GM08714 (cell line): ENCODE measurements at regions not wholly inside any gene's neighbourhood (a gene's known extent, or its start where the extent isn't known, plus 50 kb on each side); places are given as distances from the start of the nearest gene placed in this dataset.

Experiments
- H3K4me3 ChIP-seq: fragments of 200-500 bp; sonication (Bioruptor generic); 2 replicates; pipeline ENCODE4 v1.5.1; 2014; ENCODE audit warnings: mild to moderate bottlenecking, low read length, inconsistent platforms
- ZNF274 ChIP-seq: IDR thresholded peaks from 2 replicates; pipeline ENCODE4 v1.6.1; 2012; ENCODE audit warnings: mild to moderate bottlenecking, low read depth, low read length

DNA sequence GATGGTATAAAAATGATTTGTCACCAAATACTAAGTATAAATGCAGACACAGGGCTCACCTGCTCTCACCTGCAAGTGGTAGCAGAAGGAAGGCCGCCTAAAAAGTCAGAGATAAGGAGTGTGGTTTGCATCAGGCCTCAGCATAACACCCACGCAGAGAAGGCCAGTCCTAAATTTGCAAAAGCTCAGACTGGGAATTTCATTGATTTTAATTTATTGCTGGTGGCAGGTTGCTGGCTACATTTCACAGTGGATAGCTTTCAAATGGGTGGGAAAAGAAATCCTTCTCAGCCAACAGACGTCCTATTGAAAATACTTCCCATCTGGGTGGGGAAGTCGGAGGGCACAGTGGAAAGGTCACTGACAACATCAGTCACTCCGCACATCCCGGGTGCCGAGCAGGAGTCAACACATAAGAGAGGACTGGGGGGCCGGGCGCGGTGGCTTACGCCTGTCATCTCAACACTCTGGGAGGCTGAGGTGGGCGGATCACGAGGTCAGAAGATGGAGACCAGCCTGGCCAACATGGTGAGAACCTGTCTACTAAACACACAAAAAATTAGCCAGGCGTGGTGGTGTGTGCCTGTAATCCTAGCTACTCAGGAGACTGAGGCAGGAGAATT is 561.8 kb upstream of the MKI67 start:
- no peak for TF ChIP-seq ZNF274
- H3K4me3 ChIP-seq = no peak overlapping the region

- H3K4me3 ChIP-seq = no peak overlapping the region
- TF ChIP-seq ZNF274 = no peak
Observed at GRCh38 chr10:128689667-128690066, 563.4 kb upstream of the MKI67 start.

GRCh38 chr10:128693493-128694131 is 567.4 kb upstream of the MKI67 start:
- H3K4me3 ChIP-seq = no peak overlapping the region
- TF ChIP-seq ZNF274 = no peak

- no peak for TF ChIP-seq ZNF274
- H3K4me3 ChIP-seq = no peak overlapping the region
Observed at GRCh38 chr10:128694168-128694850, 568.1 kb upstream of the MKI67 start.

GRCh38 chr10:128694851-128695725 is 568.9 kb upstream of the MKI67 start:
- TF ChIP-seq ZNF274 = no peak
- no peak overlapping the region for H3K4me3 ChIP-seq

DNA sequence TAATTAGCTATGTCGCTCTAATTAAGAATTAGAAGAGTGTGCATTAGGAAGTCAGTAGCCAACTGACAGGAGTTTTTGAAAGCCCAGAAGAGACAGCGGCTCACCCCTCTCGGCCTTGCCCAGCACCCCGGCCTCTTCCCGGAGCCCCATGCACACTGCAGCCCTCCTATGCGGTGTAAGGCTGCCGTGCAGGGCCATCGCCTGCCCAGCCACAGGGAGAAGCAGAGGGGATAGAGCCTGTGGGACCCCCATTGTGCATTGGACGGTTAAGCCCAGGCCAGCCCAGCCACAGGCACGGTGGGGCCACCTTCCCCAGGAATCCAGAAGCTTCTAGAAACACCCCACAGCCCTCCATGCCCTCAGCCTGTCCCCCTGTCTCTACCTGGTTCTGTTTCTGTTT is 569.7 kb upstream of the MKI67 start:
- TF ChIP-seq ZNF274 = no peak
- H3K4me3 ChIP-seq = no peak overlapping the region

DNA sequence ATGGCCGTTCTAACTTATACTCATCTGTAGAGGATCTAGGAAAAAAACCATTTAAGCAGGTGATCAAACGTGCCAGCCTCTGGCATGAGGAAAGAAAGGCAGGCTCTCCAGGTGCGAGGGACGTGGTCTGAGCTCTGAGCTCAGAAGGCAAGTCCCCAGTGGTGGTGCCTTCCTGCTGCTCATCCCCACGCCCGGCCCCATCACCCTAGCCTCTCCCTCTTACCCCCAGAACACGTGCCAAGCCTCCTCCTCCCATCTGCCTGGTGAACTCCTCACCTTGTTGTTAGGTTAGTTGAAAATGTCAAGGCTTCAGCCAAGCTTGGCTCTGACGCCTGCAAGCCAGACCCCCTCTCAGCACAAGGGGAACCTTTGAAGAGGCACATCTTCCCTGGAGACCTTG is 571.2 kb upstream of the MKI67 start:
- H3K4me3 ChIP-seq = no peak overlapping the region
- no peak for TF ChIP-seq ZNF274

DNA sequence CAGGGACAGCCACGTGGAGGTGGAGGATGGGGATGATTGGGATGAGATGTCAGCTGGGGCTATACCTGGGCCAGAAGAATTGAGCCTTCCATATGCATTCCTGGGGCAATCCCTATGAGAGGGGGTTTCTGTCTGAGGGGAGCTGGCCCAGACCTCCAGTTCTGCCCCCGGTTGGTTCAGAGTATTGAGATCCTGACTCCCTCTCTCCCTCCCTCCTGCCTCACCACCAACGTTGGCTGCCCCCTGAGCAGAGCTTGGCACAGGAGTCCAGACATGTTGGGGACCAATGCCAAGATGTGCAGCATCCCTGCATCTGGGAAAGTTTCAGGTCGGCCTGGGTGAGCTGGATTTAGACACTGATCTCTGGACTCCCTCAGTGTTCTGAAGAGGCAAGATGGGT is 575.2 kb upstream of the MKI67 start:
- no peak for TF ChIP-seq ZNF274
- no peak overlapping the region for H3K4me3 ChIP-seq

DNA sequence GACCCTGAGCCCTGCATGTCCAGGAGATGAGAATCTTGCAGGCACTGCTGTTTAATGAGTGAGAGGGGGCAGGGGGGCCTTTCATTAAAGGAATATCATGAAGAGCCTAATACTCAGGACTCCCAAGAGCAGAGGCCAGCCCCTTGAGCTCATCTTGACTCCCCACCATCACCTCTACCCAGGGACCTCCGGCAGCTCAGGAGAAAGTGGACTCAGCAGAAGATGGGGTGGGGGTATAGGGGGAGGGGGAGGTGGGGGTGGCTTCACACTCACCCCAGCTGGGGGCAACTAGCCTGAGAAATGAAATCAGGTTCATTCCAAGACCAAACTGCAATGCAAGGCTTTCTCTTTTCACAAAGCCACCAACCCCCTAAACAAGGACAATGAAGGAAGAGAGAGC is 575.6 kb upstream of the MKI67 start:
- no peak overlapping the region for H3K4me3 ChIP-seq
- no peak for TF ChIP-seq ZNF274

DNA sequence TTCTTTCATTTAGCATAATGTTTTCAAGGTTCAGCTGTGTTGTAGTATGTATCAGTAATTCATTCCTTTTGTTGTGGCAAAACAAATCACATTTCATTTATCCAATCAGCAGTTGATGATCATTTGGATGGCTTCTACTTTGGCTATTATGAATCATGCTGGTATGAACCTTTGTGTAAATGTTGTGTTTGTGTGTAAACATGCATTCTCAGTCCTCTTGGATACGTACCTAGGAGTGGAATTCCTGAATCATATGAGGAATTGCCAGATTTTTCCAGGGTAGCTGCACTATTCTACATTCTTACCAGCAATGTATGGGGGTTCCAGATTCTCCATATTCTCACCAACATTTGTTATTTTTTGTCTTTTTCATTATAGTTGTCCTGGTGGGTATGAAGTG is 578.5 kb upstream of the MKI67 start:
- H3K4me3 ChIP-seq = no peak overlapping the region
- no peak for TF ChIP-seq ZNF274

DNA sequence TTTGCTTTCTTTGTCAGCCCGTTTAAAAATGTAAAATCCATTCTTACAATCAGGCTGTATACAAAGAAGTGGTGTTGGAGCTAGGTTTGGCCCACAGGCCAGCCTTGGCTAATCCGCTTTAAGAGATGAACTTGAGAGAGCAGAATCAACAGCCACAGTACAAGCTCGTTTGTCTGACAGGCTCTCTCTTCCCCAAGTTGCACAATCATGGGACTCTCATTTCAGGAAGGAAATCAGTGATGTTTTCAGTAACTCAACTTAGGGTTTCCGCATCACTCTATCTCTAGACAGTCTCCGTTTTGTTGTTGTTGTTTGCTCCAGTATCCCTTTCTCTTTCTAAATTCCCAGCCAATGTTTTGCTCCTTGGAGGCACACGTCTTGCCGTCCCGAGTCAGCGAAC is 582.0 kb upstream of the MKI67 start:
- TF ChIP-seq ZNF274 = no peak
- no peak overlapping the region for H3K4me3 ChIP-seq

DNA sequence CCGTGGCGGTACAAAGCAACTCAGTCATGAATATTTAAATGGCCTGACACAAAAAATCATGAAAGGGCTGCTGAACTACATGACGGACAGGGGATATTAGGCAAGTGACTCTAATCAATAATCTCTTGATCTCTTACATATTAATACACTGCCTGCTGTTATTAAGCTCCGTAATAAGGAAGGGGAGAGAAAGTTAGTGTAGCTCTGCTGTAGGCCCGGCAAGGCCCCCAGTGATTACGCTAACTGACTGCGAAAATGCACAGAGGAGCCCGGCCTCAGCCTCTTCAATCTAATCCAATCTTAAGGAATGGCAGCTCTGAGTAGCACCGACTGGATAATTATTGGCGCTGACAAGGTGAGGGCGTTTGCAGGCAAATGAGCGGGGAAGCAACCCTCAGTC is 583.5 kb upstream of the MKI67 start:
- TF ChIP-seq ZNF274 = no peak
- H3K4me3 ChIP-seq = no peak overlapping the region

DNA sequence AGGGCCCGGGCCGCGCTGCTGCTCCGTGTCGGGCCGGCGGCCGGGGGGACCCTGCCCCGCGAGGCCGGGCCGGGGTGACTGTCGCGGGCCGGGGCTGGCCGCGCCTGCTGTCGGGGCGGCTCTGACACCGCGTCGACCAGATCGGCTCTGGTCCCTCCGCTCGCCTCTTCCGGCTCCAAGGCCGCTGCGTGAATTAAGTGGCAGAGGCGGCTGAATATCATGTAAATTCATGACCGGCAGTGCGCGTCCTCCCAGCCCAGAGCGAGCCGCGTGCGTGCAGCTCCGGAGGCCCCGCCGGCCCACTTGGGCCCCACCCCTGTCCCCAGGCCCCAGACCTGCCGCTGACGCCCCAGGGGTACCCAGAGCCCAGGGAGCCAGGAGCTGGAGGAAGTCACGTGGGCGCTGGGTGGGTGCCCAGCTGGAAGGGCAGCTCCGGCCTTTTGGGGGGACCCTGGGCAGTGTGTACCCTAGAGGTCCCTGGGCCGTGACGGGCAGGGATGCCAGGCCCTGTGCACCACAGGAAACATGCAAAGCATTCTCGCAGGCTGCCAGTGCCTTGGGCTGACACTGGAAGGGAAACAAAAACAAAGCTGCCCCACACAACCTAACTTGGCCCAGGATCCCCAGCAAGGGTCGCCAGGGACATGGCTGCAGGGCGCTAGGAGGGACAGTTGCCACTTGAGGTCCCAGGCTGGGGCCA is 584.0 kb upstream of the MKI67 start:
- no peak overlapping the region for H3K4me3 ChIP-seq
- TF ChIP-seq ZNF274 = no peak

GRCh38 chr10:128710798-128711183 is 584.6 kb upstream of the MKI67 start:
- no peak for TF ChIP-seq ZNF274
- no peak overlapping the region for H3K4me3 ChIP-seq

- H3K4me3 ChIP-seq = no peak overlapping the region
- TF ChIP-seq ZNF274 = no peak
Observed at GRCh38 chr10:128711806-128712205, 585.6 kb upstream of the MKI67 start.
